ENCODE measurements at regions not wholly inside any gene's neighbourhood (a gene's known extent, or its start where the extent isn't known, plus 50 kb on each side); places are given as distances from the start of the nearest gene placed in this dataset.
"Not testable (repeated sequence)": the region's sequence is repeated elsewhere in the genome, so short reads cannot be mapped to it uniquely, and the experiment has no call there.

- H3K36me3 ChIP-seq (ENCODE audit: control insufficient read depth, insufficient read depth, low read length) = no peaks in the 10 kb centered on the region
- no peaks in the 10 kb centered on the region for H3K27me3 ChIP-seq (ENCODE audit: control insufficient read depth, insufficient read depth, low read length)
- H3K4me3 ChIP-seq (ENCODE audit: low read depth, low read length) = no peak overlapping the region
- TF ChIP-seq CTCF (IDR thresholded peaks at IDR 0.05; ENCODE audit: insufficient read depth, low read length, severe bottlenecking) = no peak
- DNase-seq (ENCODE audit: low read depth) (no peak), FAIRE-seq (no peak)
These were observed 65.9 kb upstream of the UGT2B7 start for GRCh38 chr4:69030326-69030725.

GRCh38 chr4:69032847-69033638 lies 63.2 kb upstream of the UGT2B7 start:
- H3K27me3 ChIP-seq (ENCODE audit: control insufficient read depth, insufficient read depth, low read length) = no peaks in the 10 kb centered on the region
- DNase-seq (ENCODE audit: low read depth) (peak; percentile 87), FAIRE-seq (no peak)
- TF ChIP-seq CTCF (IDR thresholded peaks at IDR 0.05; ENCODE audit: insufficient read depth, low read length, severe bottlenecking) = no peak
- no peaks in the 10 kb centered on the region for H3K36me3 ChIP-seq (ENCODE audit: control insufficient read depth, insufficient read depth, low read length)
- H3K4me3 ChIP-seq (ENCODE audit: low read depth, low read length) = no peak overlapping the region

- H3K36me3 ChIP-seq (ENCODE audit: control insufficient read depth, insufficient read depth, low read length); FAIRE-seq; H3K4me3 ChIP-seq (ENCODE audit: low read depth, low read length); DNase-seq (ENCODE audit: low read depth); H3K27me3 ChIP-seq (ENCODE audit: control insufficient read depth, insufficient read depth, low read length): not testable (repeated sequence)
These were observed 61.9 kb upstream of the UGT2B7 start for GRCh38 chr4:69034315-69034740.

GRCh38 chr4:69038582-69038981 lies 57.7 kb upstream of the UGT2B7 start:
- TF ChIP-seq CTCF (IDR thresholded peaks at IDR 0.05; ENCODE audit: insufficient read depth, low read length, severe bottlenecking) = no peak
- Histone ChIP-seq H3K4me3 (ENCODE audit: low read depth, low read length) (no peak overlapping the region), H3K36me3 (ENCODE audit: control insufficient read depth, insufficient read depth, low read length) (no peaks in the 10 kb centered on the region), H3K27me3 (ENCODE audit: control insufficient read depth, insufficient read depth, low read length) (no peaks in the 10 kb centered on the region)
- FAIRE-seq (peak; percentile 95), DNase-seq (ENCODE audit: low read depth) (peak; percentile 84)

GRCh38 chr4:69039071-69039470 lies 57.2 kb upstream of the UGT2B7 start:
- Histone ChIP-seq H3K36me3 (ENCODE audit: control insufficient read depth, insufficient read depth, low read length) (no peaks in the 10 kb centered on the region), H3K4me3 (ENCODE audit: low read depth, low read length) (no peak overlapping the region), H3K27me3 (ENCODE audit: control insufficient read depth, insufficient read depth, low read length) (no peaks in the 10 kb centered on the region)
- DNase-seq (ENCODE audit: low read depth) = no peak
- no peak for TF ChIP-seq CTCF (IDR thresholded peaks at IDR 0.05; ENCODE audit: insufficient read depth, low read length, severe bottlenecking)
- no peak for FAIRE-seq

- TF ChIP-seq CTCF (IDR thresholded peaks at IDR 0.05; ENCODE audit: insufficient read depth, low read length, severe bottlenecking) = no peak
- Histone ChIP-seq H3K4me3 (ENCODE audit: low read depth, low read length) (no peak overlapping the region), H3K36me3 (ENCODE audit: control insufficient read depth, insufficient read depth, low read length) (no peaks in the 10 kb centered on the region), H3K27me3 (ENCODE audit: control insufficient read depth, insufficient read depth, low read length) (no peaks in the 10 kb centered on the region)
- no peak for FAIRE-seq
- no peak for DNase-seq (ENCODE audit: low read depth)
These were observed 52.0 kb upstream of the UGT2B7 start for GRCh38 chr4:69044247-69044646.

All from bronchial epithelial cell (primary cell).